ENCODE measurements at regions not wholly inside any gene's neighbourhood (a gene's known extent, or its start where the extent isn't known, plus 50 kb on each side); places are given as distances from the start of the nearest gene placed in this dataset.
"Not testable (repeated sequence)": the region's sequence is repeated elsewhere in the genome, so short reads cannot be mapped to it uniquely, and the experiment has no call there.

DNA sequence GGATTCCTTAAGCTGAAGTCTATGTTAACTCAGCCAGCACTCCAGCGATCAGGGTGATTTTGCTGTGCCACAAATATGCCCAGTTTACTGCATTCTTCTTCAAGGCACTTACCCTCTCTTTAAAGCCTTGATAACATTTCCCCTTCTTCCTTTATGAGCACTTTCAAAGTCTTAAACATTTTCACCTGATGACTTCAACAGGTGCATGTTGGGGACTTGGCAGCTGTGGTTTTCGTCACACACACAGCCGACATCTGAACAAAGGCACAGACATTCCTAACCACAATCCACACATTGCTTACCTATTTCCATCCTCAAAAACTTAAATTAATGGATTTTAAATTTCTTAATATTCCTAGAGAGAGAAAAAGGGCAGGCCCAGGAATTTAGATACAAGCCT, 331.5 kb downstream of the CRPPA start:
- no peak for DNase-seq (ENCODE audit: low read depth)

DNA sequence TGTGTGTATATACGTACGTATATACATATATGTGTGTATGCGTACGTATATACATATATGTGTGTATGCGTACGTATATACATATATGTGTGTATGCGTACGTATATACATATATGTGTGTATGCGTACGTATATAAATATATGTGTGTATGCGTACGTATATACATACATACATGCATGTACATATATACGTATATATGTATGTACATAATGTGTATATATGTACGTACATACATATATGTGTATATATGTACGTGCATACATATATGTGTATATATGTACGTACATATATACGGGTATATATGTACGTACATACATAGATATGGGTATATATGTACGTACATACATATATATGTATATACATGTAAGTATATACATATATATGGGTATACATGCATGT, 332.1 kb downstream of the CRPPA start:
- no peak for DNase-seq (ENCODE audit: low read depth)

DNA sequence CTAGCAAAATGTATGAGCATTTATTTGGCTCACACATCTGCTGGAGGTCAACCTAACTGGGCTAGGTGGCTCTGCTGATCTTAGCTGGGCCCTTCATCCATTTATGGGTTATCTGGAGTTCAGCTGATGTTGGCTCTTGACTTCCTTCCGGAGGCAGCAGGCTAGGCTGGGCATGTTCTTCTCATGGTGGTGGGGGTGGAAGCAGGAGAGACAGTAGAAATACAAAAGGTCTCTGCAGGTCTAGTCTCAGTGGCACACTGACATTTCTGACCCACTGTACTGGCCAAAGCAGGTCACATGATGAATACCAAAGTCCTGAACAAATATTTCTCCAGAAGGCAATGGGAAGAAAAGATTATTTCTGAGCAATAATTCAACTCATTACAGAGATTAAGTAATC, 334.6 kb downstream of the CRPPA start:
- no peak for DNase-seq (ENCODE audit: low read depth)

DNA sequence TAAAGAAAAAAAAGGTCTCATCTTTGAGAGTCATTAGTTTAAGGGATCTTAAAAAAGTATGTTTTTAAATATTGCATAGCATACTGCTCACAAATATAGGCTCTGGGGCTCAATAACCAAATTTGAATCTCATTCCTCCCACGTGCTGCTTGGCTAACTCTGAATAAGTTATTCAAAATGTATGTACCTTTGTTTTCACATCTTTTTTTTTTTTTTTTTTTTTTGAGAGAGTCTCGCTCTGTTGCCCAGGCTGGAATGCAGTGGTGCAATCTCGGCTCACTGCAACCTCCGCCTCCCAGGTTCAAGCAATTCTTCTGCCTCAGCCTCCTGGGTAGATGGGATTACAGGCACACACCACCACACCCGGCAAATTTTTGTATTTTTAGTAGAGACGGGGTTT, 335.6 kb downstream of the CRPPA start:
- not testable (repeated sequence) for DNase-seq (ENCODE audit: low read depth)

- DNase-seq (ENCODE audit: low read depth): no peak
Measured at GRCh38 chr7:16084875-16085274, 336.5 kb downstream of the CRPPA start.

GRCh38 chr7:16084370-16084769, 337.0 kb downstream of the CRPPA start:
- DNase-seq (ENCODE audit: low read depth): no peak

- DNase-seq (ENCODE audit: low read depth): no peak
Measured at GRCh38 chr7:16083931-16084330, 337.4 kb downstream of the CRPPA start.

- DNase-seq (ENCODE audit: low read depth): no peak
Measured at GRCh38 chr7:16080131-16080530, 341.2 kb downstream of the CRPPA start.

DNA sequence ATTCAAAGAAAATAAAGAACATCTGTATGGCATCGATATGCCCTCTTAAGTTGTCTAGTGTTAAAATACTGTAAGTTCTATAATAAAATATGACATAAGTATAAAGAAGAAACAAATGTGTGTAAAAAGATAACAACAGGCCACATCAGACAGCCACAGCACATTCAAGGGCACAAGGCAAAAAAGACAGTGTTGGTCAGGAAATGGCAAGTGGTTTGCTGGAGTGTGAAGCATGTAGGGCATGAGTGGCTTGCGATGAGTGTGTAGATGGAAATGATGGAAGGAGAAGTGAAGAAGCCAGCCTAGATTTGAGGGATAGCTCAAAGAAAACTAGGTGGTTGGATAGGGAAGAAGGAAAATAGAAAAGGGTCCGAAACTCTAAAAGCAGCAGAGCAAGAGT, 341.6 kb downstream of the CRPPA start:
- DNase-seq (ENCODE audit: low read depth): no peak

DNA sequence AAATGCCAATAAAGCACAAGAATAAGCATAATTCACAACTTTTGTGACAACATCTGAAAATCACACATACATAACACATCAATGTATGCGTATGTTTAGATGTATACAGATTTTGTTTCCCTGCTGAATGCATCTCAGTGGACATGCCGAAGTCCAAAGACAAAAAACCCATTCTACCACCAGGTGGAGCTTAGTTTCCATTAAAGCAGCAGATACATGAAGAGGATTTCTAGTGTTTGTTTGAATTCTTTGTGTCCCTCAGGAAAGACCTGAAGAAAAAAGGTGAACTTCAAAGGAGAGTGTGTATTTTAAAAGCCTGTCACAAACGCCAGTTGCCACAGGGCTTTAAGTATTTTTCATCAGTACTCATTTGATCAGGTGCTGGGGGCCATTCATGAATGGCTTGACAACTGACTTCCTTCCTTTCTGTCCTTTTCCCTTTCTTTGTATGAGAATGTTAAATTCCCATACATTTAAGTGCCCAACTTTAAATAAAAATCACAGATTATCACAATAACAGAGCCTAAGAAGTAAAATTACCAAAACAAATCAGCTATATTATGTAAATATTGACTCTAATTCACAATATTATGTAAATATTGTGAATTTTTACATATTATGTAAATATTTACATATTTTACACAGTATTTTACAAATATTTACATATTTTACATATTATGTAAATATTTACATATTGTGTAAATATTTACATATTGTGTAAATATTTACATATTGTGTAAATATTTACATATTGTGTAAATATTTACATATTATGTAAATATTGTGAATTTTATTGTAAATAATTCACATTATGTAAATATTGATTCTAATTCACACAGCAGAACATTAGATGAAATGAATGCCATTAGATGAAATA, 343.0 kb downstream of the CRPPA start:
- no peak for DNase-seq (ENCODE audit: low read depth)

- no peak for DNase-seq (ENCODE audit: low read depth)
Measured at GRCh38 chr7:16071246-16071857, 350.0 kb downstream of the CRPPA start.

GRCh38 chr7:16070806-16071205, 350.5 kb downstream of the CRPPA start:
- no peak for DNase-seq (ENCODE audit: low read depth)

DNA sequence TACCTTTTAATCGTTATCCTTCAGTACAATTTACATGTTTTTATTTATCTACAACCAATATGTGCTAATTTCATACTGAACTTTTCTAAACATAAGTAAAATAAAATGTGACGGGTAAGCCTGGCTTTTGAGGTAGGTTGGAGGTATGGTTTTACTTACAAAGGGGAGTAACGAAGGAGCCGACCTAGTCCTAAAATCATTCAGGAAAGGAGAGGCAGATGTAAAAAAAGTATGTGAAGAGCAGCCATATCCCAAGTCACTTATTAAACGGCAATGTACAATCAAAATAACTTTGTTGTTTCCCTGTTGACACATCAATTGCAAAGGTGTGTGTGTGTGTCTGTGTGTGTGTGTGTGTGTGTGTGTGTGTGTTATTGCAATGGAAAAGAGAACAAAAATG, 351.3 kb downstream of the CRPPA start:
- no peak for DNase-seq (ENCODE audit: low read depth)

DNA sequence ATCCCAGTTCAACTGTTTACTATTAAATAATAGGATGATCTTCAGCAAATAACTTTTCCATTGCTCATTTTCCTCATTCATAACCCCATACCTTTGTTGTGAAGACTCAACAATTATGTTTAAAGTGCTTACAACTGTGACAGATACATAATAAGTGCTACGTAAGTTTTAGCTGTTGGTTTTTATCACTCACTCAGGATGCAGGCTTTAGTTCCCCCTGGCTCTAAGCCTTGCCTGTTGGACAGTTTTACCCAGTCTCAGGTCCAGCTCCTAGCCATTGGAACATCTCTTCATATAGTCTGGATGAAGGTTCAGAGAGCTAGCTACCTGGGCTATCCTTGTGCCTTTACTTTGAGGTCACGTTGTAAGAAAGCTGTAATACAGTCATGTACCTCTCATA, 353.2 kb downstream of the CRPPA start:
- no peak for DNase-seq (ENCODE audit: low read depth)

GRCh38 chr7:16067711-16068110, 353.6 kb downstream of the CRPPA start:
- no peak for DNase-seq (ENCODE audit: low read depth)

DNA sequence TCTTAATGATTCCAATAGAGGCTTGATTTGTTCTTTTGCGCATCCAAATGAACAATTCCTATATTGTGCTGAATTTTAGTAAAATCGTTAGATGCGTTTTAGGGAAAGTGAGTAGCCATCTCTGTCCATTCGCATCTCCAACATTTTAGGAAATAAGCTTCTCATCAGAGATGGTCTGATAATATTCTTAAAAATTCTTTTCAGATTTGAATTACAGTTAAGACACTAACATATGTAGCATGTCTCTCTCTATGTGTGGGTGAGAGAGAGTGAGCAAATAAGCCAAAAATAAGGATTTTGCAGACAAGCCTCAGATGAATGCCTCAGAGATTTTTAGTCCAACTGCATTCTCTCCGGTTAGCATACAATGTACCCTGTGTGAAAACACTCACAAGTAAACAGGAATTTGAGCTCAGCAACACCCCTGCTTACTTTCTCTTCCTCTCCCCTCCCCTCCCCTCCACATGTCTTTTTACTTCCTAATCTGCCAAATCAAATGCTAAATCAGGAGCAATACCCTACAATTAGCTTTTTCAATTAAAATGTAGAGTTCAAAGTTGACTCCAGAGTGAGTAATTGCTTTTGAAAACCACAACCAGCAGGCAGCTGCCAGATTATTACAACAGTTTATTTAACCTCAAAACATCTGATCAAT, 354.4 kb downstream of the CRPPA start:
- no peak for DNase-seq (ENCODE audit: low read depth)

DNA sequence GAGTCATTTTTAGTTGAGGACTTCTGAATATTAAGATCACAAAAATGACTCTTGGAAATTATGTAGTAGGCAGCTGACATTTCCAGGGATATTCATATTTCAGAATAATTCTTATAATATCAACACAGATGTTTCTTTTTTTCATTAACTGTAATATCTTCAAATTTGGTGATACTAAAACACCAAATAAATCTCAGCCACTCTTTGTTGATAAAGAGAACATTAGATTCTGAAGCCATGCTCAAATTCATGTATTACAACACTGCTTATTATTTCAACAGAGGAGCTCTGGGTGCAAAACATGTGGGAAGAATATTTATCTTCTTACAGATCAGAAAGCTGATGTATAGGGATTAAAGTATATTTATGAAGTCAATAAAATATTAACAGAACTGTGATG, 355.4 kb downstream of the CRPPA start:
- DNase-seq (ENCODE audit: low read depth): no peak

- no peak for DNase-seq (ENCODE audit: low read depth)
Measured at GRCh38 chr7:16063716-16064675, 357.3 kb downstream of the CRPPA start.

DNA sequence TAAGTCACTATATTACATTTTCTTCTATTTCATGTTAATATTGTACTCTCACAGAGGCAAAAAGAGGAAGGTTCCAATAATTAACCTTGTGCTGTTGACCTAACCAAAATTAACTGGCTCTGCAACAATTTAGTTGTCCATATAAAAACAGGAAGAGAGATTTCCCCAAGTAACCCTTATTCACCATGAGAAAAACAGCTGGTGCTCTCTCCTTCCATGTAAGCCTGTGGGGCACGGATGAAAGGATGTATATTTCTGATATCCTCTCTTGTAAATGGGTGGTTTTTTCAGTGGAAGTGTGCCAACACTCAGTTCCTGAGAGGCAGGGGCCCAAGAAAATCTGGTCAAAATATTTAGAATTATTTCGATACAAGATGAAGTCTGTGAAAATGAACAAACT, 358.1 kb downstream of the CRPPA start:
- DNase-seq (ENCODE audit: low read depth): no peak

GRCh38 chr7:16062269-16062668, 359.1 kb downstream of the CRPPA start:
- no peak for DNase-seq (ENCODE audit: low read depth)

DNA sequence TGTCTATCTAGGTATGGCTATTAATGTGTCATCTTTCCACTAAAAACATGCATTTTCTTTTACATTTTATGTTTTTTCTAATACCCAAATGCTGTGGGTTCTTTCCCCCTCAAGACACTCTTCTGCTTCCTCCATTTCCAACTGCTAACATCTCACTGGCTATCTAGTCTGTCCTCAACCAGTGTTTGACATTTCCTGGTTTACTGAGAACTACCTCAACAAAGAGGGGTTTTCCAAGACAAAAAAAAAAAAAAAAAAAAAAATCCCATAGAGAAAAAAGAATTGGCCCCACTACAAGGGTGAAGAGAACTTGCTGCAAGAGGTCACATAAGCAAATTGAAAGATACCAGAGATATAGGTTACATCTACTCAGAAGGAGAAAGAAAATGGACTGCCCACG, 359.7 kb downstream of the CRPPA start:
- no peak for DNase-seq (ENCODE audit: low read depth)

GRCh38 chr7:16061011-16061410, 360.3 kb downstream of the CRPPA start:
- no peak for DNase-seq (ENCODE audit: low read depth)

All from stimulated activated CD8-positive, alpha-beta memory T cell treated with anti-CD3 and anti-CD28 coated beads, Interleukin-12 subunit alpha, Interleukin-12 subunit beta, amount 100 ng/mL, for 4 hours (primary cell).